ENCODE measurements at regions not wholly inside any gene's neighbourhood (a gene's known extent, or its start where the extent isn't known, plus 50 kb on each side); places are given as distances from the start of the nearest gene placed in this dataset.

GRCh38 chr12:75852143-75852542 lies 179.4 kb downstream of the PHLDA1 start:
- DNase-seq (no peak), ATAC-seq (no peak)
- TF ChIP-seq, protein P1, sequence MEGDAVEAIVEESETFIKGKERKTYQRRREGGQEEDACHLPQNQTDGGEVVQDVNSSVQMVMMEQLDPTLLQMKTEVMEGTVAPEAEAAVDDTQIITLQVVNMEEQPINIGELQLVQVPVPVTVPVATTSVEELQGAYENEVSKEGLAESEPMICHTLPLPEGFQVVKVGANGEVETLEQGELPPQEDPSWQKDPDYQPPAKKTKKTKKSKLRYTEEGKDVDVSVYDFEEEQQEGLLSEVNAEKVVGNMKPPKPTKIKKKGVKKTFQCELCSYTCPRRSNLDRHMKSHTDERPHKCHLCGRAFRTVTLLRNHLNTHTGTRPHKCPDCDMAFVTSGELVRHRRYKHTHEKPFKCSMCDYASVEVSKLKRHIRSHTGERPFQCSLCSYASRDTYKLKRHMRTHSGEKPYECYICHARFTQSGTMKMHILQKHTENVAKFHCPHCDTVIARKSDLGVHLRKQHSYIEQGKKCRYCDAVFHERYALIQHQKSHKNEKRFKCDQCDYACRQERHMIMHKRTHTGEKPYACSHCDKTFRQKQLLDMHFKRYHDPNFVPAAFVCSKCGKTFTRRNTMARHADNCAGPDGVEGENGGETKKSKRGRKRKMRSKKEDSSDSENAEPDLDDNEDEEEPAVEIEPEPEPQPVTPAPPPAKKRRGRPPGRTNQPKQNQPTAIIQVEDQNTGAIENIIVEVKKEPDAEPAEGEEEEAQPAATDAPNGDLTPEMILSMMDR (IDR thresholded peaks at IDR 0.05) = no peak
- no peak for TF ChIP-seq POLR2A (IDR thresholded peaks at IDR 0.05)
- H3K36me3 ChIP-seq = no peaks in the 10 kb centered on the region
- peaks cover 0 to 30% (median 16%) of the 10 kb centered on the region in 12 donors for H3K4me1 ChIP-seq
- no peaks in the 10 kb centered on the region for H3K9me3 ChIP-seq
- no peak overlapping the region for H3K27ac ChIP-seq
- no peak overlapping the region for H3K4me3 ChIP-seq
- no peaks in the 10 kb centered on the region for H3K27me3 ChIP-seq
- 92 to 96% (median 94%) methylated on average over 3 of the region's 3 CpGs for WGBS, 4 donors
- intact Hi-C loops (cut with DNase I) = loop anchor here in 1 of 10 donors (10.0 kb wide), 1 partner anchor 53 kb away; no protein-coding TSS in a partner anchor

GRCh38 chr12:75850721-75851462 lies 180.7 kb downstream of the PHLDA1 start:
- Histone ChIP-seq H3K27ac (no peak overlapping the region), H3K27me3 (no peaks in the 10 kb centered on the region), H3K9me3 (peaks cover 0 to 10% (median 0%) of the 10 kb centered on the region in 12 donors), H3K4me1 (peaks cover 0 to 30% (median 16%) of the 10 kb centered on the region in 12 donors), H3K36me3 (no peaks in the 10 kb centered on the region), H3K4me3 (no peak overlapping the region)
- TF ChIP-seq, protein P1 (IDR thresholded peaks at IDR 0.05) = no peak
- TF ChIP-seq POLR2A (IDR thresholded peaks at IDR 0.05) = no peak
- 42 to 53% (median 47%) methylated on average over 4 of the region's 4 CpGs for WGBS, 4 donors
- DNase-seq = no peak
- intact Hi-C loops (cut with DNase I) = loop anchor here in 1 of 10 donors (10.0 kb wide), 1 partner anchor 54 kb away; no protein-coding TSS in a partner anchor
- ATAC-seq = no peak

GRCh38 chr12:75848961-75849360 lies 182.6 kb downstream of the PHLDA1 start:
- DNase-seq = no peak
- intact Hi-C loops (cut with DNase I) = loop anchor here in 1 of 10 donors (5.0 kb wide), 2 partner anchors 63 to 178 kb away; no protein-coding TSS in a partner anchor
- peaks cover 0 to 12% (median 0%) of the 10 kb centered on the region in 12 donors for H3K9me3 ChIP-seq
- no peaks in the 10 kb centered on the region for H3K36me3 ChIP-seq
- WGBS, 4 donors = 0 to 37% (median 11%) methylated on average over 1 of the region's 1 CpG
- H3K4me3 ChIP-seq = no peak overlapping the region
- peaks cover 0 to 36% (median 16%) of the 10 kb centered on the region in 12 donors for H3K4me1 ChIP-seq
- TF ChIP-seq, protein P1 (IDR thresholded peaks at IDR 0.05) = no peak
- TF ChIP-seq POLR2A (IDR thresholded peaks at IDR 0.05) = no peak
- no peaks in the 10 kb centered on the region for H3K27me3 ChIP-seq
- ATAC-seq = no peak
- peak overlapping the region in 6 of 12 donors; percentile 3 to 58 (median 42) for H3K27ac ChIP-seq

GRCh38 chr12:75848431-75848925 lies 183.1 kb downstream of the PHLDA1 start:
- TF ChIP-seq, protein P1 (IDR thresholded peaks at IDR 0.05) = no peak
- no peak for TF ChIP-seq POLR2A (IDR thresholded peaks at IDR 0.05)
- Histone ChIP-seq H3K36me3 (no peaks in the 10 kb centered on the region), H3K27me3 (no peaks in the 10 kb centered on the region), H3K4me3 (no peak overlapping the region), H3K9me3 (peaks cover 0 to 12% (median 0%) of the 10 kb centered on the region in 12 donors), H3K4me1 (peaks cover 0 to 31% (median 16%) of the 10 kb centered on the region in 12 donors), H3K27ac (peak overlapping the region in 7 of 12 donors; percentile 3 to 58 (median 40))
- WGBS, 4 donors = 27 to 47% (median 37%) methylated on average over 7 of the region's 7 CpGs
- intact Hi-C loops (cut with DNase I) = loop anchor here in 1 of 10 donors (5.0 kb wide), 2 partner anchors 64 to 179 kb away; no protein-coding TSS in a partner anchor
- peak in 2 of 4 donors; percentile 31 to 43 for ATAC-seq
- DNase-seq = no peak

All from heart left ventricle (tissue), 16 donors.